AG09309 (cell line): ENCODE measurements at regions not wholly inside any gene's neighbourhood (a gene's known extent, or its start where the extent isn't known, plus 50 kb on each side); places are given as distances from the start of the nearest gene placed in this dataset.

ENCODE experiments used
- DNase-seq: peaks from one replicate; pipeline ENCODE4 v3.0.0-alpha.2; 2010; ENCODE audit warnings: low read depth
- H3K4me3 ChIP-seq: 2 replicates; pipeline ENCODE4 v1.5.1; 2011; ENCODE audit warnings: mild to moderate bottlenecking, low read depth, low read length, moderate library complexity; ENCODE audit not compliant: control insufficient read depth
- TF ChIP-seq, protein P1 (sequence below): IDR thresholded peaks from 2 replicates; pipeline ENCODE4 v1.5.1; 2011; ENCODE audit warnings: mild to moderate bottlenecking, low read depth, low read length, inconsistent platforms; ENCODE audit not compliant: insufficient read depth, control insufficient read depth; ENCODE audit errors: missing control alignments

GRCh38 chr7:115252461-115252860 lies 330.6 kb downstream of the MDFIC start:
- no peak overlapping the region for H3K4me3 ChIP-seq
- DNase-seq, result no peak
- TF ChIP-seq, protein P1, sequence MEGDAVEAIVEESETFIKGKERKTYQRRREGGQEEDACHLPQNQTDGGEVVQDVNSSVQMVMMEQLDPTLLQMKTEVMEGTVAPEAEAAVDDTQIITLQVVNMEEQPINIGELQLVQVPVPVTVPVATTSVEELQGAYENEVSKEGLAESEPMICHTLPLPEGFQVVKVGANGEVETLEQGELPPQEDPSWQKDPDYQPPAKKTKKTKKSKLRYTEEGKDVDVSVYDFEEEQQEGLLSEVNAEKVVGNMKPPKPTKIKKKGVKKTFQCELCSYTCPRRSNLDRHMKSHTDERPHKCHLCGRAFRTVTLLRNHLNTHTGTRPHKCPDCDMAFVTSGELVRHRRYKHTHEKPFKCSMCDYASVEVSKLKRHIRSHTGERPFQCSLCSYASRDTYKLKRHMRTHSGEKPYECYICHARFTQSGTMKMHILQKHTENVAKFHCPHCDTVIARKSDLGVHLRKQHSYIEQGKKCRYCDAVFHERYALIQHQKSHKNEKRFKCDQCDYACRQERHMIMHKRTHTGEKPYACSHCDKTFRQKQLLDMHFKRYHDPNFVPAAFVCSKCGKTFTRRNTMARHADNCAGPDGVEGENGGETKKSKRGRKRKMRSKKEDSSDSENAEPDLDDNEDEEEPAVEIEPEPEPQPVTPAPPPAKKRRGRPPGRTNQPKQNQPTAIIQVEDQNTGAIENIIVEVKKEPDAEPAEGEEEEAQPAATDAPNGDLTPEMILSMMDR, result no peak

GRCh38 chr7:115249080-115249479 lies 327.2 kb downstream of the MDFIC start:
- TF ChIP-seq, protein P1, result no peak
- no peak overlapping the region for H3K4me3 ChIP-seq
- no peak for DNase-seq

DNA sequence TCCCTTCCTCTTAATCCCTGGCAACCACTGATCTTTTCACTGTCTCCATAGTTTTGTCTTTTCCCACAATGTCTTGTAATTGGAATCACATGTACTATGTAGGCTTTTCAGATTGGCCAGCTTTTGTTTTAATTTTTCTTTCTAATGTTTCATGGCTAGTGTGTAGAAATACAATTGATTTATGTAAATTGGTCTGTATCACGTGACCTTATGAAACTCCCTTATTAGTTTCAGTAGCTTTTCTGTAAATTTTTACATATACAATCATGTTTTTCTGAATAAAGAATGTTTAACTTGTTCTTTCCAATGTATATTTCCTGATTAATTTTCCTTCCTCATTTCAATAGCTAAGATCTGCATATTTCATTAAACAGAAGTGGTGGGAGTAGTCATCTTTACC lies 319.3 kb downstream of the MDFIC start:
- TF ChIP-seq, protein P1, result no peak
- H3K4me3 ChIP-seq, result no peak overlapping the region
- DNase-seq, result no peak

DNA sequence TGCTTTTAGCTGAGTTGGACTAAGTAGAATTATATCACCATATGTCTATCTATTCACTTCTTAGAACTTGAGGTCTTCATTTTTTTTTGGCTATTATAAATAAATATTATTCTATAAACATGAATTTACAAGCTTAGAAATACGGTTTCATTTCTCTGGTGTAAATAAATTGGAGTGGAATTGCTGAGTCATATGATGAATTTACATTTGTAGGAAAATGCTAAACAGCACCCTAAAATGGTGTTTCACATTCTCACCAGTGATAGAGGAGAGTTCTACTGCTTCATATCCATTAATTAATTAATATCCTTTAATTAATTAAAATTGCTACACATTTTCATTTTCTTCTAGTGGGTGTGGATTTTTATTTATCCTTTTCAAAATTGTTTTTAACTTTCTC lies 318.3 kb downstream of the MDFIC start:
- no peak for DNase-seq
- TF ChIP-seq, protein P1, result no peak
- no peak overlapping the region for H3K4me3 ChIP-seq

GRCh38 chr7:115235075-115235474 lies 313.2 kb downstream of the MDFIC start:
- no peak for DNase-seq
- H3K4me3 ChIP-seq, result no peak overlapping the region
- TF ChIP-seq, protein P1, result no peak

GRCh38 chr7:115233809-115234208 lies 311.9 kb downstream of the MDFIC start:
- TF ChIP-seq, protein P1, result no peak

DNA sequence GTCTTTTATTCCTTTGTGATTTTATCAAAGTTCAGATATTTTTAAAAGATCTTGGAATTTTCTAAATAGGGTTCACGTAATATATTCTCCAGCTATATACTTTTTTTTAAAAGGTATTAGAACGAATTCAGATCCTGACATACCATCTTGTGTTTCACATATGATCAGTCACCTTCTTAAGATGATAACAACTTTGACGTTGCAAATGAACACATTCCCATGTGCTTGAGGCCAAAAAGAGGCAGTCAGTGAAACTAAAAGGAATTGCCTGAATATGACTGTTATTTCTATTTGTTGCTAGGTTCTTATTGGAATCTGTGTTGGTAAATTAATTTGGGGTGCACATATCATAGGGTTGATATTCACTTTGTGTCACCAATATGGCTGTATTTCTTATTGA lies 310.1 kb downstream of the MDFIC start:
- TF ChIP-seq, protein P1, result no peak
- H3K4me3 ChIP-seq, result no peak overlapping the region
- no peak for DNase-seq

More at GRCh38 chr7:115233809-115234208, 311.9 kb downstream of the MDFIC start:
- no peak overlapping the region for H3K4me3 ChIP-seq
- DNase-seq, result no peak
